IPS-18c (cell line): ENCODE measurements at regions not wholly inside any gene's neighbourhood (a gene's known extent, or its start where the extent isn't known, plus 50 kb on each side); places are given as distances from the start of the nearest gene placed in this dataset.
"Not testable (repeated sequence)": the region's sequence is repeated elsewhere in the genome, so short reads cannot be mapped to it uniquely, and the experiment has no call there.

Experiments
- H3K4me3 ChIP-seq: 2 replicates; pipeline ENCODE4 v1.7.0; 2013; ENCODE audit warnings: low read depth, mild to moderate bottlenecking, low read length, moderate library complexity; ENCODE audit not compliant: insufficient read depth
- H3K9me3 ChIP-seq: one replicate; pipeline ENCODE4 v1.6.1; 2013; ENCODE audit warnings: mild to moderate bottlenecking, low read length, moderate library complexity; ENCODE audit not compliant: control insufficient read depth, insufficient read depth

GRCh38 chr6:13874191-13874549 is 50.6 kb upstream of the RNF182 start:
- H3K4me3 ChIP-seq, result peak overlapping the region; percentile 46; the same call in 1 of the 2 replicates
- no peaks in the 10 kb centered on the region for H3K9me3 ChIP-seq

GRCh38 chr6:13873288-13874190 is 51.2 kb upstream of the RNF182 start:
- Histone ChIP-seq H3K4me3 (peak overlapping the region; percentile 46), H3K9me3 (no peaks in the 10 kb centered on the region)

GRCh38 chr6:13872681-13873080 is 52.1 kb upstream of the RNF182 start:
- no peak overlapping the region for H3K4me3 ChIP-seq

GRCh38 chr6:13872006-13872405 is 52.7 kb upstream of the RNF182 start:
- H3K4me3 ChIP-seq, result not testable (repeated sequence)

More at GRCh38 chr6:13872681-13873080, 52.1 kb upstream of the RNF182 start:
- no peaks in the 10 kb centered on the region for H3K9me3 ChIP-seq

GRCh38 chr6:13870214-13870830 is 54.4 kb upstream of the RNF182 start:
- Histone ChIP-seq H3K9me3 (no peaks in the 10 kb centered on the region), H3K4me3 (no peak overlapping the region)

More at GRCh38 chr6:13872006-13872405, 52.7 kb upstream of the RNF182 start:
- H3K9me3 ChIP-seq, result not testable (repeated sequence)

GRCh38 chr6:13868236-13868635 is 53.9 kb upstream of the MCUR1 start:
- Histone ChIP-seq H3K4me3 (no peak overlapping the region), H3K9me3 (no peaks in the 10 kb centered on the region)

- H3K9me3 ChIP-seq, result no peaks in the 10 kb centered on the region
- no peak overlapping the region for H3K4me3 ChIP-seq
These were observed 51.9 kb upstream of the MCUR1 start for GRCh38 chr6:13866301-13866700.

- no peaks in the 10 kb centered on the region for H3K9me3 ChIP-seq
- H3K4me3 ChIP-seq, result no peak overlapping the region
These were observed 50.8 kb upstream of the MCUR1 start for GRCh38 chr6:13865141-13865540.

GRCh38 chr6:13864669-13865068 is 50.3 kb upstream of the MCUR1 start:
- H3K4me3 ChIP-seq, H3K9me3 ChIP-seq: not testable (repeated sequence)
